Peyer's patch (tissue), 4 donors: ENCODE measurements at regions not wholly inside any gene's neighbourhood (a gene's known extent, or its start where the extent isn't known, plus 50 kb on each side); places are given as distances from the start of the nearest gene placed in this dataset.

Experiments used
- DNase-seq, 3 donors: peaks; one replicate each; pipeline ENCODE4 v3.0.0-alpha.2; 2017 to 2019
- H3K27ac ChIP-seq, 4 donors: fragments of 200-600 bp; sonication (generic); one replicate each; pipeline ENCODE4 v1.5.1; 2016 to 2019
- H3K27me3 ChIP-seq, 2 donors: fragments of 200-600 bp; sonication (generic); one replicate each; pipeline ENCODE4 v1.5.1; 2019
- H3K36me3 ChIP-seq, 3 donors: fragments of 200-600 bp; sonication (generic); one replicate each; pipeline ENCODE4 v1.5.1; 2016 to 2019
- H3K4me1 ChIP-seq, 4 donors: fragments of 200-600 bp; sonication (generic); one replicate each; pipeline ENCODE4 v1.5.1; 2016 to 2019
- H3K4me3 ChIP-seq, 4 donors: fragments of 200-600 bp; sonication (generic); 1 replicate in 3 of 4; 2 replicates in 1 of 4; pipeline ENCODE4 v1.5.1; 2016 to 2019; ENCODE audit warnings: mild to moderate bottlenecking in 1 of 4
- H3K9me3 ChIP-seq, 4 donors: fragments of 200-600 bp; sonication (generic); one replicate each; pipeline ENCODE4 v1.5.1; 2016 to 2019; ENCODE audit warnings: mild to moderate bottlenecking in 1 of 4
- CTCF ChIP-seq, 6 experiments: fragments of 450-650 bp in 4 of 6; fragments of 200-600 bp in 2 of 6; sonication (generic) in 1 of 6; IDR thresholded peaks; one replicate each; pipeline ENCODE4 v1.5.1; 2017 to 2019; ENCODE audit warnings: antibody characterized with exemption in 6 of 6, mild to moderate bottlenecking in 3 of 6, moderate library complexity in 1 of 6
- POLR2A ChIP-seq, 2 donors: fragments of 450-650 bp; IDR thresholded peaks; one replicate each; pipeline ENCODE4 v1.5.1; 2017; ENCODE audit warnings: antibody characterized with exemption in 2 of 2, mild to moderate bottlenecking in 2 of 2, moderate library complexity in 2 of 2

- Histone ChIP-seq H3K36me3 (no peaks in the 10 kb centered on the region), H3K9me3 (no peaks in the 10 kb centered on the region)
- TF ChIP-seq CTCF (IDR thresholded peaks at IDR 0.05) (no peak), POLR2A (IDR thresholded peaks at IDR 0.05) (no peak)
Measured at GRCh38 chrX:11995146-11995545, 143.1 kb upstream of the FRMPD4 start.

GRCh38 chrX:11996810-11997209 is 141.5 kb upstream of the FRMPD4 start:
- no peak overlapping the region for H3K4me3 ChIP-seq
- TF ChIP-seq POLR2A (IDR thresholded peaks at IDR 0.05) = no peak
- no peak for TF ChIP-seq CTCF (IDR thresholded peaks at IDR 0.05)
- H3K36me3 ChIP-seq = no peaks in the 10 kb centered on the region
- H3K4me1 ChIP-seq = no peaks in the 10 kb centered on the region
- no peak for DNase-seq
- no peaks in the 10 kb centered on the region for H3K9me3 ChIP-seq
- no peaks in the 10 kb centered on the region for H3K27me3 ChIP-seq
- H3K27ac ChIP-seq = no peak overlapping the region

More at GRCh38 chrX:11995146-11995545, 143.1 kb upstream of the FRMPD4 start:
- no peak overlapping the region for H3K4me3 ChIP-seq
- no peak overlapping the region for H3K27ac ChIP-seq
- H3K27me3 ChIP-seq = no peaks in the 10 kb centered on the region
- no peak for DNase-seq
- H3K4me1 ChIP-seq = no peaks in the 10 kb centered on the region

- no peaks in the 10 kb centered on the region for H3K9me3 ChIP-seq
- TF ChIP-seq CTCF (IDR thresholded peaks at IDR 0.05) (no peak), POLR2A (IDR thresholded peaks at IDR 0.05) (no peak)
- DNase-seq = no peak
- H3K27ac ChIP-seq = no peak overlapping the region
- no peaks in the 10 kb centered on the region for H3K4me1 ChIP-seq
- H3K27me3 ChIP-seq = no peaks in the 10 kb centered on the region
- no peak overlapping the region for H3K4me3 ChIP-seq
- H3K36me3 ChIP-seq = no peaks in the 10 kb centered on the region
Measured at GRCh38 chrX:11998944-11999343, 139.3 kb upstream of the FRMPD4 start.

- H3K9me3 ChIP-seq = no peaks in the 10 kb centered on the region
- TF ChIP-seq CTCF (IDR thresholded peaks at IDR 0.05) (no peak), POLR2A (IDR thresholded peaks at IDR 0.05) (no peak)
- H3K4me3 ChIP-seq = no peak overlapping the region
- H3K4me1 ChIP-seq = no peaks in the 10 kb centered on the region
- H3K36me3 ChIP-seq = no peaks in the 10 kb centered on the region
- H3K27ac ChIP-seq = no peak overlapping the region
- no peak for DNase-seq
- no peaks in the 10 kb centered on the region for H3K27me3 ChIP-seq
Measured at GRCh38 chrX:12002876-12003275, 135.4 kb upstream of the FRMPD4 start.

- Histone ChIP-seq H3K27ac (no peak overlapping the region), H3K4me1 (no peaks in the 10 kb centered on the region), H3K36me3 (no peaks in the 10 kb centered on the region), H3K4me3 (no peak overlapping the region), H3K27me3 (no peaks in the 10 kb centered on the region), H3K9me3 (no peaks in the 10 kb centered on the region)
- TF ChIP-seq POLR2A (IDR thresholded peaks at IDR 0.05) (no peak), CTCF (IDR thresholded peaks at IDR 0.05) (no peak)
- DNase-seq = no peak
Measured at GRCh38 chrX:12007881-12008280, 130.4 kb upstream of the FRMPD4 start.

GRCh38 chrX:12010436-12010835 is 127.8 kb upstream of the FRMPD4 start:
- Histone ChIP-seq H3K4me1 (no peaks in the 10 kb centered on the region), H3K27me3 (no peaks in the 10 kb centered on the region), H3K9me3 (no peaks in the 10 kb centered on the region), H3K36me3 (no peaks in the 10 kb centered on the region), H3K27ac (no peak overlapping the region), H3K4me3 (no peak overlapping the region)
- no peak for TF ChIP-seq POLR2A (IDR thresholded peaks at IDR 0.05)
- no peak for TF ChIP-seq CTCF (IDR thresholded peaks at IDR 0.05)
- no peak for DNase-seq
